ENCODE measurements at regions not wholly inside any gene's neighbourhood (a gene's known extent, or its start where the extent isn't known, plus 50 kb on each side); places are given as distances from the start of the nearest gene placed in this dataset.

DNA sequence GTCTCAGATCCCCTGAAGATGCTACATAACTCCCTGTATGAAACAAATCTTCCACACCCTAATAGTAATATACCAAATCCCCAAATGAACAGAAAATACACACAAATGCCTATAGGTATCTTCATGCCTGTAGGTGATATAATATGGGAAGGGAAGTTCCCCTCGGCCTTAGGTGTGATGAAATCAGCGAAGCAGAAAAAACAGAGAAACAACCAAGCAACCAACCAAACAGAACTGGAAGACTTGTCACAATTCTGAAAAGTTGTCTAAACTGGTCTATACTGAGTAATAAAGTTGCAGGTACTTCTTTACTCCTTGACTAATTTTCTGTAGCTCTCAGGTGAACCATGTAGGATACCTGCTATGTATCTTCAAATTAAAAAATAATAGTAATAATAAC, 82.2 kb upstream of the SATB1 start:
- Histone ChIP-seq H3K27me3 (ENCODE audit: control insufficient read depth, insufficient read depth, low read length) (no peaks in the 10 kb centered on the region), H3K4me3 (ENCODE audit: insufficient read depth, low read depth, low read length) (no peak overlapping the region), H3K36me3 (ENCODE audit: control insufficient read depth, insufficient read depth, low read length) (no peaks in the 10 kb centered on the region), H3K56ac (ENCODE audit: extremely low read depth, insufficient read depth, low read length) (no peak overlapping the region), H2BK15ac (ENCODE audit: low read depth, low read length) (no peak overlapping the region), H2BK5ac (ENCODE audit: low read depth, low read length, poor library complexity, severe bottlenecking) (no peak overlapping the region), H4K8ac (ENCODE audit: low read depth in 2 of 2, low read length in 2 of 2) (no peak overlapping the region), H4K5ac (ENCODE audit: low read depth, low read length) (no peak overlapping the region), H3K4ac (ENCODE audit: low read depth, low read length) (no peak overlapping the region), H4K91ac (ENCODE audit: insufficient read depth, low read depth, low read length) (no peak overlapping the region), H3K9me3 (ENCODE audit: control insufficient read depth, insufficient read depth, low read length) (peaks cover 2% of the 10 kb centered on the region; the same call in 1 of the 2 replicates), H2BK20ac (ENCODE audit: low read depth, low read length) (no peak overlapping the region), H3K4me1 (ENCODE audit: control insufficient read depth, insufficient read depth, low read length) (no peaks in the 10 kb centered on the region), H3K23ac (ENCODE audit: low read depth, low read length) (no peak overlapping the region), H3K9ac (ENCODE audit: low read depth, low read length) (no peak overlapping the region), H2AK5ac (ENCODE audit: low read depth, low read length) (no peak overlapping the region), H3K79me1 (ENCODE audit: low read depth in 1 of 2, low read length in 2 of 2) (no peaks in the 10 kb centered on the region), H4K20me1 (ENCODE audit: insufficient read depth, low read length) (no peaks in the 10 kb centered on the region), H3K4me2 (ENCODE audit: low read depth, low read length) (no peak overlapping the region), H2AFZ (replicated peaks; ENCODE audit: low read length, poor library complexity) (no peak overlapping the region), H3K14ac (replicated peaks; ENCODE audit: low read depth, low read length) (no peak overlapping the region), H3K27ac (ENCODE audit: insufficient read depth, low read length) (no peak overlapping the region), H3K9me1 (ENCODE audit: insufficient read depth, low read length) (no peaks in the 10 kb centered on the region), H2AK9ac (replicated peaks; ENCODE audit: low read depth, low read length, poor library complexity) (no peak overlapping the region), H3K18ac (ENCODE audit: low read depth, low read length) (no peak overlapping the region), H2BK120ac (ENCODE audit: low read depth, low read length) (no peak overlapping the region)
- in situ Hi-C loops (cut with MboI; ENCODE audit: low sequenced_read_pairs) = no loop called here
- CTCF ChIA-PET = no interaction called here
- DNase-seq = no peak
- intact Hi-C loops (cut with micrococcal nuclease) = no loop called here
- no peak for ATAC-seq (ENCODE audit: low read depth)
- no TSS peak for BruUV-seq (replicated peaks)
- TF ChIP-seq CHD1 (IDR thresholded peaks at IDR 0.05; ENCODE audit: low read depth, low read length) (no peak), MAFK (IDR thresholded peaks at IDR 0.05; ENCODE audit: low read depth, low read length) (no peak), SMC3 (IDR thresholded peaks at IDR 0.05; ENCODE audit: low read depth, low read length) (no peak), FOS (IDR thresholded peaks at IDR 0.05; ENCODE audit: low read depth, low read length) (no peak), NFE2L2 (IDR thresholded peaks at IDR 0.05; ENCODE audit: low read depth, low read length) (no peak), CEBPB (IDR thresholded peaks at IDR 0.05; ENCODE audit: low read depth, low read length) (no peak), MAZ (IDR thresholded peaks at IDR 0.05; ENCODE audit: borderline replicate concordance, low read depth, low read length) (no peak)
- TF ChIP-seq, protein P1, sequence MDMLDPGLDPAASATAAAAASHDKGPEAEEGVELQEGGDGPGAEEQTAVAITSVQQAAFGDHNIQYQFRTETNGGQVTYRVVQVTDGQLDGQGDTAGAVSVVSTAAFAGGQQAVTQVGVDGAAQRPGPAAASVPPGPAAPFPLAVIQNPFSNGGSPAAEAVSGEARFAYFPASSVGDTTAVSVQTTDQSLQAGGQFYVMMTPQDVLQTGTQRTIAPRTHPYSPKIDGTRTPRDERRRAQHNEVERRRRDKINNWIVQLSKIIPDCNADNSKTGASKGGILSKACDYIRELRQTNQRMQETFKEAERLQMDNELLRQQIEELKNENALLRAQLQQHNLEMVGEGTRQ (IDR thresholded peaks at IDR 0.05; ENCODE audit: low read depth, low read length) = no peak
- TF ChIP-seq, protein P2, sequence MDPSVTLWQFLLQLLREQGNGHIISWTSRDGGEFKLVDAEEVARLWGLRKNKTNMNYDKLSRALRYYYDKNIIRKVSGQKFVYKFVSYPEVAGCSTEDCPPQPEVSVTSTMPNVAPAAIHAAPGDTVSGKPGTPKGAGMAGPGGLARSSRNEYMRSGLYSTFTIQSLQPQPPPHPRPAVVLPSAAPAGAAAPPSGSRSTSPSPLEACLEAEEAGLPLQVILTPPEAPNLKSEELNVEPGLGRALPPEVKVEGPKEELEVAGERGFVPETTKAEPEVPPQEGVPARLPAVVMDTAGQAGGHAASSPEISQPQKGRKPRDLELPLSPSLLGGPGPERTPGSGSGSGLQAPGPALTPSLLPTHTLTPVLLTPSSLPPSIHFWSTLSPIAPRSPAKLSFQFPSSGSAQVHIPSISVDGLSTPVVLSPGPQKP (IDR thresholded peaks at IDR 0.05; ENCODE audit: borderline replicate concordance, low read depth, low read length) = no peak
- TF ChIP-seq, protein P3, sequence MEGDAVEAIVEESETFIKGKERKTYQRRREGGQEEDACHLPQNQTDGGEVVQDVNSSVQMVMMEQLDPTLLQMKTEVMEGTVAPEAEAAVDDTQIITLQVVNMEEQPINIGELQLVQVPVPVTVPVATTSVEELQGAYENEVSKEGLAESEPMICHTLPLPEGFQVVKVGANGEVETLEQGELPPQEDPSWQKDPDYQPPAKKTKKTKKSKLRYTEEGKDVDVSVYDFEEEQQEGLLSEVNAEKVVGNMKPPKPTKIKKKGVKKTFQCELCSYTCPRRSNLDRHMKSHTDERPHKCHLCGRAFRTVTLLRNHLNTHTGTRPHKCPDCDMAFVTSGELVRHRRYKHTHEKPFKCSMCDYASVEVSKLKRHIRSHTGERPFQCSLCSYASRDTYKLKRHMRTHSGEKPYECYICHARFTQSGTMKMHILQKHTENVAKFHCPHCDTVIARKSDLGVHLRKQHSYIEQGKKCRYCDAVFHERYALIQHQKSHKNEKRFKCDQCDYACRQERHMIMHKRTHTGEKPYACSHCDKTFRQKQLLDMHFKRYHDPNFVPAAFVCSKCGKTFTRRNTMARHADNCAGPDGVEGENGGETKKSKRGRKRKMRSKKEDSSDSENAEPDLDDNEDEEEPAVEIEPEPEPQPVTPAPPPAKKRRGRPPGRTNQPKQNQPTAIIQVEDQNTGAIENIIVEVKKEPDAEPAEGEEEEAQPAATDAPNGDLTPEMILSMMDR (conservative IDR thresholded peaks at IDR 0.05; ENCODE audit: low read depth, low read length) = no peak
- POLR2A ChIA-PET (ENCODE audit: unreplicated experiment) = no interaction called here
- dilution Hi-C loops (cut with HindIII; ENCODE audit: low sequenced_read_pairs, unreplicated experiment) = no loop called here
- whole genome bisulfite sequencing, 2 experiments (ENCODE audit: extremely low coverage in 2 of 2, insufficient read length in 1 of 2) = no CpG with 5 or more reads among the region's 2 CpGs
